Mucosa of descending colon (tissue), 3 donors: ENCODE measurements at regions not wholly inside any gene's neighbourhood (a gene's known extent, or its start where the extent isn't known, plus 50 kb on each side); places are given as distances from the start of the nearest gene placed in this dataset.

ENCODE experiments used
- ATAC-seq: fragments of 200-7000 bp; cut with Tn5 transposase; one replicate; pipeline ENCODE4 v1.9.1; 2020; ENCODE audit warnings: mild to moderate bottlenecking, moderate library complexity
- DNase-seq, 3 donors: peaks; one replicate each; pipeline ENCODE4 v3.0.0-alpha.2; 2020
- H3K36me3 ChIP-seq: fragments of 200-600 bp; one replicate; pipeline ENCODE4 v1.8.0; 2021; ENCODE audit warnings: low read depth, mild to moderate bottlenecking
- H3K4me1 ChIP-seq: fragments of 200-600 bp; one replicate; pipeline ENCODE4 v1.8.0; 2021; ENCODE audit warnings: low read depth, mild to moderate bottlenecking
- H3K4me3 ChIP-seq: fragments of 200-600 bp; one replicate; pipeline ENCODE4 v1.8.0; 2021; ENCODE audit warnings: mild to moderate bottlenecking
- H3K9me3 ChIP-seq: fragments of 200-600 bp; one replicate; pipeline ENCODE4 v1.8.0; 2021; ENCODE audit warnings: mild to moderate bottlenecking
- intact Hi-C, 2 donors: fragments of 100-400 bp; cut with DNase I in 1 of 2; cut with micrococcal nuclease in 1 of 2; formaldehyde crosslinking; loops; one replicate each; pipeline versions ENCODE4 v1.11.0 to v1.11.1; 2022; cut with DNase I, micrococcal nuclease
- TF ChIP-seq, protein P1 (sequence below): fragments of 200-600 bp; IDR thresholded peaks from one replicate; pipeline ENCODE4 v1.8.0; 2022; ENCODE audit warnings: antibody characterized with exemption, mild to moderate bottlenecking
- donor health status: DM: no; HTN: no; CAD: no; lungs with moderate emphysema.
- donor health status: DM: no; HTN: no; CAD: no.
- donor health status: DM: no; HTN: yes; CAD: no.

DNA sequence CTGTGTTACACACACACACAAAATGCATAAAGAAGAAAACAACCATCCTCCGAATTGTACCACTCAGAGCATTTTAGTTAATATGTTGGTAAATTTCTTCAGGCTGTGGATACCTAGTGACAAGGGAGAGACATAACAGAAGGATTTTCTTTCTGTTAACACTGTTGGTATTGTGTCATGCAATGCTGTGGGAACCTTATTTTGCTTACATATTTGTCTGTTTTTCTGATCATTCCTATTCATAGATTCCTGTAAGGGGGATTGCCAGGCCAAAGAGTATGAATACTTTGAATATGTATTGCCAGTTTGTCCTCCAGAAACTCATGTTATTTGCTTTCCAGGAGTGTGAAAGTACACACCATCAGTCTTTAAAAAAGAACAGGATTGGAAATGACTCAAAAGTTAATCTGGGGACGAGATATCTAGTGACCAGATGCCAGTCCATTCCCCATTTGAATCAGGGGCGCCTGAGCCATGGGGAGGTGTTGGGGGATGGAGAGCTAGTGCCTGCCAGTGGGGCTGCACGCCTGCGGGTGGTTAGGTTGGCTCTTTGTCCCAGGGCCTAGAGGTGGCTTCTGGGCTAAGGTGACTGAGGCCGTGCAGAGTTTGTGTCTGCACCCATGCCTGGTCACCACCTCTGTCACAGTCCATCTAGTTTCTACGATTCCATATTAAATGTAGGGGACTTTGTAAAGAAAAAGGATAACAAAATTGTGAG is 142.0 kb downstream of the PTPN20 start:
- ATAC-seq (no peak), DNase-seq (no peak)
- no peak overlapping the region for H3K4me3 ChIP-seq
- TF ChIP-seq, protein P1, sequence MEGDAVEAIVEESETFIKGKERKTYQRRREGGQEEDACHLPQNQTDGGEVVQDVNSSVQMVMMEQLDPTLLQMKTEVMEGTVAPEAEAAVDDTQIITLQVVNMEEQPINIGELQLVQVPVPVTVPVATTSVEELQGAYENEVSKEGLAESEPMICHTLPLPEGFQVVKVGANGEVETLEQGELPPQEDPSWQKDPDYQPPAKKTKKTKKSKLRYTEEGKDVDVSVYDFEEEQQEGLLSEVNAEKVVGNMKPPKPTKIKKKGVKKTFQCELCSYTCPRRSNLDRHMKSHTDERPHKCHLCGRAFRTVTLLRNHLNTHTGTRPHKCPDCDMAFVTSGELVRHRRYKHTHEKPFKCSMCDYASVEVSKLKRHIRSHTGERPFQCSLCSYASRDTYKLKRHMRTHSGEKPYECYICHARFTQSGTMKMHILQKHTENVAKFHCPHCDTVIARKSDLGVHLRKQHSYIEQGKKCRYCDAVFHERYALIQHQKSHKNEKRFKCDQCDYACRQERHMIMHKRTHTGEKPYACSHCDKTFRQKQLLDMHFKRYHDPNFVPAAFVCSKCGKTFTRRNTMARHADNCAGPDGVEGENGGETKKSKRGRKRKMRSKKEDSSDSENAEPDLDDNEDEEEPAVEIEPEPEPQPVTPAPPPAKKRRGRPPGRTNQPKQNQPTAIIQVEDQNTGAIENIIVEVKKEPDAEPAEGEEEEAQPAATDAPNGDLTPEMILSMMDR = no peak
- H3K9me3 ChIP-seq = no peaks in the 10 kb centered on the region
- H3K4me1 ChIP-seq = no peaks in the 10 kb centered on the region
- intact Hi-C loops = no loop called here
- H3K36me3 ChIP-seq = no peaks in the 10 kb centered on the region

DNA sequence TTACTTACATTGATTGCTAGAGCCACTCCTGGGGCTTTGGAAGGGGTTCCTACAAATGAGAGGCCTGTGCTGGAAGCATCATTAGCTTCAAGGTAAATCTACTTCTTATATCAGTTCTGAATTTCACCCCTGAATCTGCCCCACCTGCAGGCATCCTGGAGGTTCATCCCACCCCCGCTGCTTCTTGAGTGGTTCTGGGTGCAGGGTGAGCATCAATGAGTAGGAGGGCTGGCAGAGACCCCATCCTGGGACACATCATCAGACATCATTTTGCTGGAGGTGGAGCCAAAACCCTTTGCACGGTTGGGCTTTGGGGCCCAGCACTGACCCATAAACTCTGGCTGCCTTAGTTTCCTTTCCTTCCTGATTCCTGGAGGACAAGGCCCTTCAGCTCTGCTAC is 143.7 kb downstream of the PTPN20 start:
- Histone ChIP-seq H3K4me3 (no peak overlapping the region), H3K36me3 (no peaks in the 10 kb centered on the region), H3K9me3 (no peaks in the 10 kb centered on the region), H3K4me1 (no peaks in the 10 kb centered on the region)
- TF ChIP-seq, protein P1 = no peak
- ATAC-seq (no peak), DNase-seq (no peak)
- intact Hi-C loops = no loop called here

DNA sequence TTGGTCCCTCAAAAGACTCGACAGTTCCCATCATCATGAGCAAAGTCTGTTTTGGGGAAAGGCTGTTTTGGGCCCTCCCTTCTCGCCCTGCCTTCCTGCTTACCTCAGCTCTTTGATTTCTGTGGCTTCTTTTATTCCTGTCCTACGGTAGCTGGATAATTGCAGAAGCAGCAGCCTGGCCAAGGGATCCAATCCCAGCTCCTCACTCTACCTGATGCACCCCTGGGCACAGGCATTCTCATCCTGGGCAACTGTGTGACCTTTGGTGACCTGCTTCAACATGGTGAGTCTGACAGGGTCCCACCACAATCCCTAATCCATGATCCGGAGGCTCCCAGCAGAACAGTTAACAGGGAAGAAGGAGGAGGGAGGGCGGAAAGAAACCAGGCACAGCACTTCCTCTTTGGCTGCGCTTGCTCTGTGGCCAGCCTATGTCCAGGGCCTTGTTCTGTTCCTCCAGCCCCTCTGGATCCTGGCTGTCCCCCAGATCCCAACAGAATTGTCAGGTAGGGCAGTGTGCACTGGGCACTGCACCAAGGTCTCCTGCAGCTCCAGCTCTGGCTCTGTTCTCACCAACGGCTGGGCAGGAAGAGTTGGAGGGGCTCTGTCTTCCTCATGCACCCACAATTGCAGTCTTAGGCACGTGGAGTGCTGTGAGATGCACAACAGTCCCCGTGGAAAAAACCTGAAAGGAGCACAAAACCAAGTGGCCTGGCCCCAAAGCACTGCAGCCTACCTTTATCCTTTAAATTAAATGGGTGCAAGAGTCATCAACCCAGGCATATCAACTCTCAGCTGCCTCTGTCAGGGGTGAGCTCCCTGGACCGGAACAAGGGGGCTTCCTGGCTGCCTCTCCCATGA is 144.4 kb downstream of the PTPN20 start:
- TF ChIP-seq, protein P1 = no peak
- intact Hi-C loops = no loop called here
- no peak overlapping the region for H3K4me3 ChIP-seq
- no peak for ATAC-seq
- H3K9me3 ChIP-seq = no peaks in the 10 kb centered on the region
- no peak for DNase-seq
- no peaks in the 10 kb centered on the region for H3K4me1 ChIP-seq
- no peaks in the 10 kb centered on the region for H3K36me3 ChIP-seq

DNA sequence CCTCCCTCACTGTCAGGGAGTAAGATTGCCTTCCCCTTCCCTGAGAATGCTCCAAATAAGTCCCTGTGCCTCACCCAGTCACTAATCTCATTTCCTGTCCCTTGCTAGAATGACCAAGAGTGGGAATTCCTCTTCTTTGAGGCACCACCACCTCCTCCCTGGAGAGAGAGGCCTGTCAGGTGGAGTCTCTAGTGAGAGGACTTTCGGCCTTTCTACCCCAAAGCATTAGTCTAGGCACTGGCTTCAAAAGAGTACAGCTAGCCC is 145.0 kb downstream of the PTPN20 start:
- intact Hi-C loops = no loop called here
- no peak overlapping the region for H3K4me3 ChIP-seq
- ATAC-seq (no peak), DNase-seq (no peak)
- H3K4me1 ChIP-seq = no peaks in the 10 kb centered on the region
- no peaks in the 10 kb centered on the region for H3K36me3 ChIP-seq
- no peaks in the 10 kb centered on the region for H3K9me3 ChIP-seq
- TF ChIP-seq, protein P1 = no peak

DNA sequence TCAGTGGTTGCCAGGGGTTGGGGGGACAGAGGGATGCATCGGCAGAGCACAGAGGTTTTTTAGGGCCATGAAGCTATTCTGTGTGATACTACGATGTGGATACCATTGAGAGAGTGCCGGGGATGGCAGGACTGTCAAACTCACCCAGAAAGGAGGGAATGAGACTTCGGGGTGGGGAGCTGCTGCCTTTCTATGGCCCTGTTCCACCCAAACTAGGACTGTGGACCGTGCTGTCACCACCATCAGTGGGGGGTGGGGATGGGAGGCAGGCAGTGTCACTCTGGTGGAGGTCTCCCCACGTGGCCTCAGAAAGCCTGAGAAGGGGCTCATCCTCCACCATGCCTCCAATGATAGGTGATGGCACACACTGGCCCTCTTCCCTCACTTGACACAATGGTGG is 146.2 kb downstream of the PTPN20 start:
- DNase-seq (no peak), ATAC-seq (no peak)
- intact Hi-C loops = no loop called here
- Histone ChIP-seq H3K36me3 (no peaks in the 10 kb centered on the region), H3K9me3 (no peaks in the 10 kb centered on the region), H3K4me3 (no peak overlapping the region), H3K4me1 (no peaks in the 10 kb centered on the region)
- TF ChIP-seq, protein P1 = no peak
